SH-SY5Y (cell line): ENCODE measurements at regions not wholly inside any gene's neighbourhood (a gene's known extent, or its start where the extent isn't known, plus 50 kb on each side); places are given as distances from the start of the nearest gene placed in this dataset.

Experiments
- GATA2 ChIP-seq: IDR thresholded peaks from 2 replicates; pipeline ENCODE4 v1.6.1; 2011; ENCODE audit warnings: mild to moderate bottlenecking, low read depth, low read length
- GATA3 ChIP-seq: IDR thresholded peaks from 2 replicates; pipeline ENCODE4 v1.6.1; 2011; ENCODE audit warnings: low read depth, mild to moderate bottlenecking, low read length, moderate library complexity

DNA sequence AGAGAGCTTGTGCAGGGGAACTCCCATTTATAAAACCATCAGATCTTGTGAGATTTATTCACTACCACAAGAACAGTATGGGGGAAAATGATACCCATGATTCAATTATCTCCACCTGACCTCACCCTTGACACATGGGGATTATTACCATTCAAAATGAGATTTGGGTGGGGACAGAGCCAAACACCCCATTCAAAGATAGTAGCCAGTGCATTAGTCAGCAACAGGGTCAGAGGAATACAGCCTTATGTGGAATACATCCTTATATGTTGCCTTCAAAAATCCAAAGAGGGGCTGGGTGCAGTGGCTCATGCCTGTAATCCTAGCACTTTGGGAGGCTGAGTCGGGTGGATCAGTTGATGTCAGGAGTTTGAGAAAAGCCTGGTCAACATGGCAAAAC, 563.2 kb downstream of the CCDC171 start:
- TF ChIP-seq GATA2 (no peak), GATA3 (no peak)
